AG04450 (cell line): ENCODE measurements at regions not wholly inside any gene's neighbourhood (a gene's known extent, or its start where the extent isn't known, plus 50 kb on each side); places are given as distances from the start of the nearest gene placed in this dataset.

Experiments
- CTCF ChIA-PET: fragments of 300-600, 350-600 bp; formaldehyde crosslinking; extraction: SDS; loops from one replicate; lab custom pipeline; 2022; ENCODE audit warnings: antibody characterized with exemption, inconsistent platforms; lab: Charles Lee
- POLR2A ChIA-PET: fragments of 350-600 bp; formaldehyde crosslinking; extraction: SDS; loops from one replicate; lab custom pipeline; 2021; ENCODE audit warnings: antibody characterized with exemption, inconsistent platforms; lab: Yijun Ruan, JAX
- DNase-seq: peaks from one replicate; pipeline ENCODE4 v3.0.0-alpha.2; 2011; ENCODE audit warnings: low read depth, low spot score
- H3K27ac ChIP-seq: one replicate; pipeline ENCODE4 v1.5.1; 2012; ENCODE audit warnings: low read depth, low read length, control low read depth
- H3K27me3 ChIP-seq: one replicate; pipeline ENCODE4 v1.6.0; 2012; ENCODE audit warnings: low read length; ENCODE audit not compliant: control insufficient read depth, insufficient read depth
- H3K4me3 ChIP-seq: 2 replicates; pipeline ENCODE4 v1.5.1; 2011; ENCODE audit warnings: mild to moderate bottlenecking, low read depth, low read length, control low read depth
- H3K9me3 ChIP-seq: 2 replicates; pipeline ENCODE4 v1.5.1; 2012; ENCODE audit warnings: low read length; ENCODE audit not compliant: control insufficient read depth, insufficient read depth
- CTCF ChIP-seq: IDR thresholded peaks from 2 replicates; pipeline ENCODE4 v1.5.1; 2011; ENCODE audit warnings: low read depth, low read length, control low read depth, inconsistent platforms

- no peak for TF ChIP-seq CTCF
- Histone ChIP-seq H3K4me3 (no peak overlapping the region), H3K9me3 (no peaks in the 10 kb centered on the region), H3K27me3 (no peaks in the 10 kb centered on the region), H3K27ac (no peak overlapping the region)
- POLR2A ChIA-PET: no interaction called here
- CTCF ChIA-PET: no interaction called here
- DNase-seq: no peak
Measured at GRCh38 chr7:148540041-148540738, 50.4 kb upstream of the C7orf33 start.
